GM10248 (cell line): ENCODE measurements at regions not wholly inside any gene's neighbourhood (a gene's known extent, or its start where the extent isn't known, plus 50 kb on each side); places are given as distances from the start of the nearest gene placed in this dataset.
"Not testable (repeated sequence)": the region's sequence is repeated elsewhere in the genome, so short reads cannot be mapped to it uniquely, and the experiment has no call there.

Source experiments
- CTCF ChIA-PET: fragments of 300-600 bp; sonication (Branson Sonifier 250); formaldehyde crosslinking; extraction: SDS; loops from one replicate; lab custom pipeline; 2021; ENCODE audit warnings: antibody characterized with exemption; lab: Yijun Ruan, JAX
- POLR2A ChIA-PET: fragments of 350-650 bp; sonication (Branson Sonifier 250); formaldehyde crosslinking; extraction: SDS; loops from one replicate; lab custom pipeline; 2020; ENCODE audit warnings: antibody characterized with exemption; lab: Yijun Ruan, JAX
- DNase-seq: peaks from one replicate; pipeline ENCODE4 v3.0.0; 2012; ENCODE audit errors: extremely low spot score
- CTCF ChIP-seq: IDR thresholded peaks from 2 replicates; pipeline ENCODE4 v1.5.1; 2012; ENCODE audit warnings: mild to moderate bottlenecking, low read depth; ENCODE audit errors: extremely low read depth, missing control alignments, control extremely low read depth

GRCh38 chrX:44693255-44693654 is 150.6 kb upstream of the DUSP21 start:
- no peak for TF ChIP-seq CTCF
- ChIA-PET CTCF (no interaction called here), POLR2A (no interaction called here)
- no peak for DNase-seq

- DNase-seq: no peak
- ChIA-PET CTCF (no interaction called here), POLR2A (no interaction called here)
- TF ChIP-seq CTCF: no peak
Observed at GRCh38 chrX:44690129-44690528, 147.5 kb upstream of the FUNDC1 start.

GRCh38 chrX:44675362-44676024 is 132.8 kb upstream of the FUNDC1 start:
- ChIA-PET POLR2A (no interaction called here), CTCF (no interaction called here)
- no peak for DNase-seq
- TF ChIP-seq CTCF: no peak

GRCh38 chrX:44674906-44675305 is 132.2 kb upstream of the FUNDC1 start:
- TF ChIP-seq CTCF: no peak
- no peak for DNase-seq
- CTCF ChIA-PET: no interaction called here
- POLR2A ChIA-PET: no interaction called here

- CTCF ChIA-PET: no interaction called here
- POLR2A ChIA-PET: no interaction called here
- TF ChIP-seq CTCF: no peak
- DNase-seq: no peak
Observed at GRCh38 chrX:44669626-44670025, 127.0 kb upstream of the FUNDC1 start.

- no peak for DNase-seq
- POLR2A ChIA-PET: no interaction called here
- TF ChIP-seq CTCF: no peak
- CTCF ChIA-PET: no interaction called here
Observed at GRCh38 chrX:44667771-44668170, 125.1 kb upstream of the FUNDC1 start.

- DNase-seq, CTCF ChIA-PET, POLR2A ChIA-PET: not testable (repeated sequence)
Observed at GRCh38 chrX:44657718-44658246, 115.1 kb upstream of the FUNDC1 start.
